DOHH2 (cell line): ENCODE measurements at regions not wholly inside any gene's neighbourhood (a gene's known extent, or its start where the extent isn't known, plus 50 kb on each side); places are given as distances from the start of the nearest gene placed in this dataset.
"Not testable (repeated sequence)": the region's sequence is repeated elsewhere in the genome, so short reads cannot be mapped to it uniquely, and the experiment has no call there.

Experiments used
- H3F3A ChIP-seq: fragments of 200-600 bp; sonication (generic), shearing (Covaris generic); 2 replicates; pipeline ENCODE4 v1.6.0; 2016; ENCODE audit warnings: antibody characterized with exemption, mild to moderate bottlenecking; ENCODE audit not compliant: control insufficient read depth, insufficient read depth
- H3K27ac ChIP-seq: fragments of 200-600 bp; sonication (generic); 2 replicates; pipeline ENCODE4 v1.5.1; 2014; ENCODE audit warnings: low read depth, mild to moderate bottlenecking, low read length, moderate library complexity
- H3K27me3 ChIP-seq: fragments of 200-600 bp; sonication (generic); 2 replicates; pipeline ENCODE4 v1.6.1; 2014; ENCODE audit warnings: mild to moderate bottlenecking, low read length, mixed read lengths; ENCODE audit not compliant: control insufficient read depth
- H3K36me3 ChIP-seq: fragments of 200-600 bp; sonication (generic); 2 replicates; pipeline ENCODE4 v1.6.1; 2014; ENCODE audit warnings: mild to moderate bottlenecking, low read length, moderate library complexity, mixed read lengths; ENCODE audit not compliant: control insufficient read depth
- H3K4me1 ChIP-seq: fragments of 200-600 bp; sonication (generic); 2 replicates; pipeline ENCODE4 v1.6.1; 2014; ENCODE audit warnings: mild to moderate bottlenecking, low read length, mixed read lengths; ENCODE audit not compliant: control insufficient read depth
- H3K4me2 ChIP-seq: fragments of 200-600 bp; sonication (generic); 2 replicates; pipeline ENCODE4 v1.6.0; 2014; ENCODE audit warnings: mild to moderate bottlenecking, low read length, moderate library complexity
- H3K4me3 ChIP-seq: fragments of 200-600 bp; sonication (generic); 2 replicates; pipeline ENCODE4 v1.5.1; 2014; ENCODE audit warnings: mild to moderate bottlenecking, low read length, mixed read lengths
- H3K79me2 ChIP-seq: fragments of 200-600 bp; sonication (generic); 2 replicates; pipeline ENCODE4 v1.6.1; 2014; ENCODE audit warnings: mild to moderate bottlenecking, low read length, mixed read lengths; ENCODE audit not compliant: control insufficient read depth
- H3K9me2 ChIP-seq: fragments of 200-600 bp; sonication (generic); replicated peaks from 2 replicates; pipeline ENCODE4 v1.6.1; 2014; ENCODE audit warnings: mild to moderate bottlenecking, low read length, mixed read lengths; ENCODE audit not compliant: control insufficient read depth
- H3K9me3 ChIP-seq: fragments of 200-600 bp; sonication (generic); 2 replicates; pipeline ENCODE4 v1.6.1; 2014; ENCODE audit warnings: antibody characterized with exemption, low read length, mixed read lengths; ENCODE audit not compliant: control insufficient read depth, insufficient read depth
- H4K20me1 ChIP-seq: fragments of 200-600 bp; sonication (generic); 2 replicates; pipeline ENCODE4 v1.6.0; 2014; ENCODE audit warnings: low read depth, mild to moderate bottlenecking, antibody characterized with exemption, low read length, moderate library complexity; ENCODE audit not compliant: control insufficient read depth, insufficient read depth
- CTCF ChIP-seq: fragments of 200-600 bp; sonication (generic); IDR thresholded peaks from one replicate; pipeline ENCODE4 v1.5.1; 2014; ENCODE audit warnings: antibody characterized with exemption, mild to moderate bottlenecking, low read depth, low read length; ENCODE audit not compliant: poor library complexity, severe bottlenecking
- EZH2phosphoT487 ChIP-seq: fragments of 200-600 bp; sonication (generic); IDR thresholded peaks from 2 replicates; pipeline ENCODE4 v1.6.1; 2017; ENCODE audit warnings: borderline replicate concordance, mild to moderate bottlenecking, antibody characterized with exemption, low read length, moderate library complexity, mixed read lengths

DNA sequence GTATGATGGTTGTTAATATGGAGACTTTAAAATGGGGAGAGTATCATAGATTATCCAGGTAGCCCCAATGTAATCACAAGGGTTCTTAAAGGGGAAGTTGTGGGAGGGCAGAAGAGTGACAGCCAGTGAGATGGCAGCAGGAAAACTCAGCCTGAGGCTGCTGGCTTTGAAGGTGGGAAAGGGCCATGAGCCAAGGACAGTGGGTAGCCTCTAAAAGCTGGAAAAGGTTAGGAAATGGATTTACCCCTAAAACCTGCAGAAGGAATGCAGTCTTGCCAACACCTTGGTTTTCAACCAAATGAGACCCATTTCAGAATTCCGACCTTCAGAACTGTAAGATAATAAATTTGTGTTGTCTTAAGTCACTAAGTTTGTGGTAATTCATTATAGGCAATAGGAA is 68.8 kb upstream of the BLTP1 start:
- no peak overlapping the region for H3K4me2 ChIP-seq
- H3K4me1 ChIP-seq = no peaks in the 10 kb centered on the region
- no peaks in the 10 kb centered on the region for H3F3A ChIP-seq
- no peaks in the 10 kb centered on the region for H3K79me2 ChIP-seq
- TF ChIP-seq EZH2phosphoT487 = no peak
- TF ChIP-seq CTCF = no peak
- no peaks in the 10 kb centered on the region for H3K9me2 ChIP-seq
- H3K27ac ChIP-seq = no peak overlapping the region
- H3K27me3 ChIP-seq = no peaks in the 10 kb centered on the region
- no peaks in the 10 kb centered on the region for H3K9me3 ChIP-seq
- H4K20me1 ChIP-seq = no peaks in the 10 kb centered on the region
- H3K4me3 ChIP-seq = no peak overlapping the region
- no peaks in the 10 kb centered on the region for H3K36me3 ChIP-seq

- Histone ChIP-seq H3K79me2 (no peaks in the 10 kb centered on the region), H3K36me3 (no peaks in the 10 kb centered on the region), H3K9me3 (no peaks in the 10 kb centered on the region), H3K4me2 (no peak overlapping the region), H3K27ac (no peak overlapping the region), H3F3A (no peaks in the 10 kb centered on the region), H3K27me3 (no peaks in the 10 kb centered on the region), H3K4me3 (no peak overlapping the region), H4K20me1 (no peaks in the 10 kb centered on the region), H3K4me1 (no peaks in the 10 kb centered on the region), H3K9me2 (no peaks in the 10 kb centered on the region)
- TF ChIP-seq CTCF (no peak), EZH2phosphoT487 (no peak)
These were observed 69.5 kb upstream of the BLTP1 start for GRCh38 chr4:122082661-122083060.

DNA sequence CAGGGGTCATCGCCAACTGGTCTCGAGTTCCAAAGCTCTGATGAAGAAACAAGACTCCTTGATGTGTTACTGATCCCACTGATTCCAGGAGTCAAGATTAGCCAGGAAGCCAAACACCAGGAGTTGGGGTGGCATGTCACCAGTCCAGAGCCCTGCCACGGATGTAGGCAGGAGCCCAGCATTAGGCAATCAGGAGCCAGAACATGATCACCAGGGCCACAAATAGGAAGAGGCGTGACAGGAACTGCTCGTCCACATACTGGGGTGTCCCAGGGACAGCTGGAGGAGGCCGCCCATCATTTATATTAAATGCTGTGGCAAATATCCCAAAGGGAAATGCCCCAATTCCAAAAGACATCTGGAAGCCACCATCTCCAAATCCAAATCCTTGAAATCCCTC is 74.5 kb upstream of the BLTP1 start:
- H3K27ac ChIP-seq, H3K79me2 ChIP-seq, H3F3A ChIP-seq, H4K20me1 ChIP-seq, H3K4me3 ChIP-seq, H3K4me2 ChIP-seq, H3K9me2 ChIP-seq, H3K27me3 ChIP-seq, H3K9me3 ChIP-seq, H3K36me3 ChIP-seq, H3K4me1 ChIP-seq: not testable (repeated sequence)

DNA sequence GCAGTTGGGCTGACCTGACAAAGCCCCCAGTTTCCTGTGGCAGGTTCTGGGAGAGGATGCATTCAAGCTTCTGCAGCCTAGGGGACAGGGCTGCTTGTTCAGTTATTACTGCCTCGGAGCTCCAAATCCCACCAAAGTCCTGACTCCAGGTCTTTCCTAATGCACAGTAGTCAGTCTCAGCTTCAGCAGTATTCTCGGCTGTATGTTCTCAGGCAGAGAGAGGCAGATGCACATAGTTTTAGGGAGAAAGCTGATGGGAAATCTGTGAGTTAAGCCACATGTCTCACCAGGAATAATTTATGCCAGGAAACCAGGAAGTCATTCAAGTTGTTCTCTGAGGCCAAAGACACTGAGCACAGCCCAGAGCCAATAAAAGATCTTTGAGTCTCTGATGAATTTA is 75.3 kb upstream of the BLTP1 start:
- H3K27ac ChIP-seq, H4K20me1 ChIP-seq, H3K4me2 ChIP-seq, H3K4me1 ChIP-seq, H3F3A ChIP-seq, H3K36me3 ChIP-seq, H3K27me3 ChIP-seq, H3K4me3 ChIP-seq, H3K9me3 ChIP-seq, H3K79me2 ChIP-seq, H3K9me2 ChIP-seq: not testable (repeated sequence)
